ENCODE measurements at regions not wholly inside any gene's neighbourhood (a gene's known extent, or its start where the extent isn't known, plus 50 kb on each side); places are given as distances from the start of the nearest gene placed in this dataset.

GRCh38 chr2:203646266-203646864, 60.1 kb upstream of the CD28 start:
- Histone ChIP-seq H3K9ac (ENCODE audit: low read length) (no peak overlapping the region), H3K79me2 (ENCODE audit: control insufficient read depth, insufficient read depth, low read length, poor library complexity) (no peaks in the 10 kb centered on the region), H2BK120ac (ENCODE audit: insufficient read depth, low read length, poor library complexity) (no peak overlapping the region), H3K4me1 (ENCODE audit: control insufficient read depth in 1 of 2, insufficient read depth in 2 of 2, low read length in 2 of 2) (no peaks in the 10 kb centered on the region), H4K8ac (ENCODE audit: low read depth, low read length) (no peak overlapping the region), H2AK5ac (ENCODE audit: low read length) (no peak overlapping the region), H3K79me1 (ENCODE audit: low read length) (peaks cover 2% of the 10 kb centered on the region), H3K4me3 (ENCODE audit: low read depth, low read length) (no peak overlapping the region), H3K23ac (ENCODE audit: low read length) (no peak overlapping the region), H3K9me3 (ENCODE audit: insufficient read depth, low read depth, low read length) (no peaks in the 10 kb centered on the region), H2BK5ac (ENCODE audit: low read depth, low read length, poor library complexity) (no peak overlapping the region), H4K12ac (ENCODE audit: low read depth, low read length) (no peak overlapping the region), H2AFZ (ENCODE audit: insufficient read depth, low read length, poor library complexity) (no peak overlapping the region), H3K27ac (ENCODE audit: low read depth, low read length) (no peak overlapping the region), H2BK12ac (ENCODE audit: low read length) (no peak overlapping the region), H3K4ac (ENCODE audit: low read depth, low read length) (no peak overlapping the region), H3K14ac (ENCODE audit: low read length) (no peak overlapping the region), H3K27me3 (ENCODE audit: insufficient read depth, low read length) (no peaks in the 10 kb centered on the region), H3K36me3 (ENCODE audit: control insufficient read depth in 1 of 2, insufficient read depth in 2 of 2, low read length in 2 of 2) (no peaks in the 10 kb centered on the region), H3K18ac (ENCODE audit: low read length) (no peak overlapping the region), H3K4me2 (ENCODE audit: low read length) (no peak overlapping the region), H4K91ac (ENCODE audit: low read depth, low read length) (no peak overlapping the region)
- no CpG with 5 or more reads among the region's 10 CpGs for WGBS (ENCODE audit: extremely low coverage, insufficient coverage, insufficient read length)
- no peak for DNase-seq

DNA sequence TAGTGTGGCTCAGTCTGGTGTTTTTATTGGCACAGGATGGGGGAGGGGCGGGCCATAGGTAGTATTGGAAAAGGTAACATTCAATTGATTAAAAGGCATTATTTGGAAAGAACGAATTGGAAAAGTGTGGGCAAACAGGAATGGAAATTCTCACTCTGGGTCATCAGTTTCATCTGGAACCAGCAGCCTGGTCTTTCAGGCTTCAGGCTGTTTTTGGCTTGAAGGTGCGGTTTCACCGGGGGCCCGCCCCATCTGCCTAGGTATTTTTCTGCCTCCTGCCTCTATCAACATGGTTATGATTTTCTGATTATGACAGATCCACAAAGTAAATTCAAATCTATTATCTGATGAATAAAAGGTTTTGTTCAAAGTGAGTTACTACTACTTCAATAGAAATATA, 59.5 kb upstream of the CD28 start:
- H4K12ac ChIP-seq (ENCODE audit: low read depth, low read length), result no peak overlapping the region
- H3K27me3 ChIP-seq (ENCODE audit: insufficient read depth, low read length), result no peaks in the 10 kb centered on the region
- H2AFZ ChIP-seq (ENCODE audit: insufficient read depth, low read length, poor library complexity), result no peak overlapping the region
- H2BK120ac ChIP-seq (ENCODE audit: insufficient read depth, low read length, poor library complexity), result no peak overlapping the region
- no peak overlapping the region for H4K91ac ChIP-seq (ENCODE audit: low read depth, low read length)
- no CpG with 5 or more reads among the region's 5 CpGs for WGBS (ENCODE audit: extremely low coverage, insufficient coverage, insufficient read length)
- no peak overlapping the region for H3K4me2 ChIP-seq (ENCODE audit: low read length)
- no peak overlapping the region for H4K8ac ChIP-seq (ENCODE audit: low read depth, low read length)
- no peak overlapping the region for H3K23ac ChIP-seq (ENCODE audit: low read length)
- no peak for DNase-seq
- H3K79me2 ChIP-seq (ENCODE audit: control insufficient read depth, insufficient read depth, low read length, poor library complexity), result no peaks in the 10 kb centered on the region
- H2BK5ac ChIP-seq (ENCODE audit: low read depth, low read length, poor library complexity), result no peak overlapping the region
- no peak overlapping the region for H3K14ac ChIP-seq (ENCODE audit: low read length)
- H2AK5ac ChIP-seq (ENCODE audit: low read length), result no peak overlapping the region
- H3K18ac ChIP-seq (ENCODE audit: low read length), result no peak overlapping the region
- no peak overlapping the region for H3K4ac ChIP-seq (ENCODE audit: low read depth, low read length)
- H3K27ac ChIP-seq (ENCODE audit: low read depth, low read length), result no peak overlapping the region
- no peaks in the 10 kb centered on the region for H3K36me3 ChIP-seq (ENCODE audit: control insufficient read depth in 1 of 2, insufficient read depth in 2 of 2, low read length in 2 of 2)
- peaks cover 2% of the 10 kb centered on the region for H3K79me1 ChIP-seq (ENCODE audit: low read length)
- no peaks in the 10 kb centered on the region for H3K9me3 ChIP-seq (ENCODE audit: insufficient read depth, low read depth, low read length)
- no peak overlapping the region for H3K9ac ChIP-seq (ENCODE audit: low read length)
- H2BK12ac ChIP-seq (ENCODE audit: low read length), result no peak overlapping the region
- no peaks in the 10 kb centered on the region for H3K4me1 ChIP-seq (ENCODE audit: control insufficient read depth in 1 of 2, insufficient read depth in 2 of 2, low read length in 2 of 2)
- no peak overlapping the region for H3K4me3 ChIP-seq (ENCODE audit: low read depth, low read length)

DNA sequence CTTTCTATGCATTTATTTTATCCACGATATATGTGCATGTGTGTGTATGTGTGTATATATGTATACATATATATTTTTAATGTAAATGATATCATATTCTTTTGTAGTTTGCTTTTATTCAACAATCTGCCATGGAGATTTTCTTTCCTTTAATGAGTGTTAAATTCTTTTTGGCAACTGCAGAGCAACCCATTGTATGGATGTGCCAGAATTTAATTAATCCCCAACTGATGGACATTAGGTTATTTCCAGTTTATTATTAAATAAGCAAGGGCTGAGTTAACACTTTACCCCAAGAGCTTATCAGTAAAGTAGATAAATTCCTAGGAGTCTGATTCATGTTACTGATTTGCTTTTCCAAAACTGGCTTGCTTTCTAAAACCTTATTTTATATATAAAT, 58.9 kb upstream of the CD28 start:
- Histone ChIP-seq H3K27ac (ENCODE audit: low read depth, low read length) (no peak overlapping the region), H4K12ac (ENCODE audit: low read depth, low read length) (no peak overlapping the region), H3K4me2 (ENCODE audit: low read length) (no peak overlapping the region), H2BK5ac (ENCODE audit: low read depth, low read length, poor library complexity) (no peak overlapping the region), H3K4me3 (ENCODE audit: low read depth, low read length) (no peak overlapping the region), H3K4me1 (ENCODE audit: control insufficient read depth in 1 of 2, insufficient read depth in 2 of 2, low read length in 2 of 2) (no peaks in the 10 kb centered on the region), H3K14ac (ENCODE audit: low read length) (no peak overlapping the region), H3K36me3 (ENCODE audit: control insufficient read depth in 1 of 2, insufficient read depth in 2 of 2, low read length in 2 of 2) (no peaks in the 10 kb centered on the region), H3K27me3 (ENCODE audit: insufficient read depth, low read length) (no peaks in the 10 kb centered on the region), H2BK12ac (ENCODE audit: low read length) (no peak overlapping the region), H3K4ac (ENCODE audit: low read depth, low read length) (no peak overlapping the region), H4K8ac (ENCODE audit: low read depth, low read length) (no peak overlapping the region), H3K18ac (ENCODE audit: low read length) (no peak overlapping the region), H3K23ac (ENCODE audit: low read length) (no peak overlapping the region), H2AFZ (ENCODE audit: insufficient read depth, low read length, poor library complexity) (no peak overlapping the region), H3K9ac (ENCODE audit: low read length) (no peak overlapping the region), H3K79me2 (ENCODE audit: control insufficient read depth, insufficient read depth, low read length, poor library complexity) (no peaks in the 10 kb centered on the region), H3K9me3 (ENCODE audit: insufficient read depth, low read depth, low read length) (no peaks in the 10 kb centered on the region), H4K91ac (ENCODE audit: low read depth, low read length) (no peak overlapping the region), H2BK120ac (ENCODE audit: insufficient read depth, low read length, poor library complexity) (no peak overlapping the region), H2AK5ac (ENCODE audit: low read length) (no peak overlapping the region), H3K79me1 (ENCODE audit: low read length) (peaks cover 2% of the 10 kb centered on the region)
- DNase-seq, result no peak
- WGBS (ENCODE audit: extremely low coverage, insufficient coverage, insufficient read length), result no CpG with 5 or more reads among the region's 1 CpG

- Histone ChIP-seq H2BK12ac (ENCODE audit: low read length) (no peak overlapping the region), H3K79me2 (ENCODE audit: control insufficient read depth, insufficient read depth, low read length, poor library complexity) (no peaks in the 10 kb centered on the region), H2BK120ac (ENCODE audit: insufficient read depth, low read length, poor library complexity) (no peak overlapping the region), H3K4me2 (ENCODE audit: low read length) (no peak overlapping the region), H3K4me1 (ENCODE audit: control insufficient read depth in 1 of 2, insufficient read depth in 2 of 2, low read length in 2 of 2) (no peaks in the 10 kb centered on the region), H3K9me3 (ENCODE audit: insufficient read depth, low read depth, low read length) (no peaks in the 10 kb centered on the region), H3K23ac (ENCODE audit: low read length) (no peak overlapping the region), H3K79me1 (ENCODE audit: low read length) (peaks cover 2% of the 10 kb centered on the region), H3K27me3 (ENCODE audit: insufficient read depth, low read length) (no peaks in the 10 kb centered on the region), H3K4ac (ENCODE audit: low read depth, low read length) (no peak overlapping the region), H4K8ac (ENCODE audit: low read depth, low read length) (no peak overlapping the region), H2AK5ac (ENCODE audit: low read length) (no peak overlapping the region), H4K12ac (ENCODE audit: low read depth, low read length) (no peak overlapping the region), H3K27ac (ENCODE audit: low read depth, low read length) (no peak overlapping the region), H3K9ac (ENCODE audit: low read length) (no peak overlapping the region), H3K36me3 (ENCODE audit: control insufficient read depth in 1 of 2, insufficient read depth in 2 of 2, low read length in 2 of 2) (no peaks in the 10 kb centered on the region), H3K4me3 (ENCODE audit: low read depth, low read length) (no peak overlapping the region), H2AFZ (ENCODE audit: insufficient read depth, low read length, poor library complexity) (no peak overlapping the region), H3K14ac (ENCODE audit: low read length) (no peak overlapping the region), H4K91ac (ENCODE audit: low read depth, low read length) (no peak overlapping the region), H3K18ac (ENCODE audit: low read length) (no peak overlapping the region), H2BK5ac (ENCODE audit: low read depth, low read length, poor library complexity) (no peak overlapping the region)
- no peak for DNase-seq
- WGBS (ENCODE audit: extremely low coverage, insufficient coverage, insufficient read length), result no CpG with 5 or more reads among the region's 2 CpGs
Observed at GRCh38 chr2:203648273-203648672, 58.2 kb upstream of the CD28 start.

Measured in trophoblast cell (in vitro differentiated cells and primary cell).